OCI-LY1 (cell line): ENCODE measurements at regions not wholly inside any gene's neighbourhood (a gene's known extent, or its start where the extent isn't known, plus 50 kb on each side); places are given as distances from the start of the nearest gene placed in this dataset.

Experiments used
- H2AFZ ChIP-seq: fragments of 200-600 bp; sonication (generic), shearing (Covaris generic); 2 replicates; pipeline ENCODE4 v1.6.0; 2014; ENCODE audit warnings: antibody characterized with exemption, mild to moderate bottlenecking, low read length
- H3F3A ChIP-seq: fragments of 200-600 bp; sonication (generic), shearing (Covaris generic); 2 replicates; pipeline ENCODE4 v1.6.0; 2014; ENCODE audit warnings: mild to moderate bottlenecking, antibody characterized with exemption, low read length, moderate library complexity; ENCODE audit not compliant: insufficient read depth
- H3K27ac ChIP-seq: fragments of 200-600 bp; sonication (generic); 2 replicates; pipeline ENCODE4 v1.5.1; 2014; ENCODE audit warnings: low read length, mixed run types, mild to moderate bottlenecking, low read depth; ENCODE audit not compliant: poor library complexity, severe bottlenecking
- H3K27me3 ChIP-seq: fragments of 200-600 bp; sonication (generic); 2 replicates; pipeline ENCODE4 v1.6.0; 2014; ENCODE audit warnings: antibody characterized with exemption, mild to moderate bottlenecking, low read length, moderate library complexity; ENCODE audit not compliant: insufficient read depth
- H3K36me3 ChIP-seq: fragments of 200-600 bp; sonication (generic); 2 replicates; pipeline ENCODE4 v1.6.1; 2014; ENCODE audit warnings: mild to moderate bottlenecking, antibody characterized with exemption, low read length, moderate library complexity, mixed read lengths; ENCODE audit not compliant: insufficient read depth
- H3K4me1 ChIP-seq: fragments of 200-600 bp; sonication (generic); 2 replicates; pipeline ENCODE4 v1.5.1; 2014; ENCODE audit warnings: mild to moderate bottlenecking, low read length, moderate library complexity; ENCODE audit not compliant: insufficient read depth, severe bottlenecking
- H3K4me2 ChIP-seq: fragments of 200-600 bp; sonication (generic), shearing (Covaris generic); 2 replicates; pipeline ENCODE4 v1.6.1; 2014; ENCODE audit warnings: low read length
- H3K4me3 ChIP-seq: fragments of 200-600 bp; sonication (generic); 2 replicates; pipeline ENCODE4 v1.5.1; 2014; ENCODE audit warnings: low read length, low read depth, mild to moderate bottlenecking, mixed read lengths; ENCODE audit not compliant: poor library complexity, severe bottlenecking
- H3K79me2 ChIP-seq: fragments of 200-600 bp; shearing (Covaris generic); 2 replicates; pipeline ENCODE4 v1.6.1; 2016; ENCODE audit warnings: mixed run types, low read length, mixed read lengths; ENCODE audit not compliant: insufficient read depth
- H3K9ac ChIP-seq: fragments of 200-600 bp; sonication (generic), shearing (Covaris generic); 2 replicates; pipeline ENCODE4 v1.6.1; 2014; ENCODE audit warnings: mild to moderate bottlenecking, low read length, mixed read lengths
- H3K9me2 ChIP-seq: fragments of 200-600 bp; sonication (generic), shearing (Covaris generic); 2 replicates; pipeline ENCODE4 v1.6.1; 2014; ENCODE audit warnings: low read depth, mild to moderate bottlenecking, low read length, mixed read lengths
- H3K9me3 ChIP-seq: fragments of 200-600 bp; shearing (Covaris generic); 2 replicates; pipeline ENCODE4 v1.6.1; 2014; ENCODE audit warnings: low read length, mixed read lengths
- H4K20me1 ChIP-seq: fragments of 200-600 bp; sonication (generic), shearing (Covaris generic); 2 replicates; pipeline ENCODE4 v1.6.0; 2016; ENCODE audit warnings: mild to moderate bottlenecking, low read length; ENCODE audit not compliant: insufficient read depth
- EZH2 ChIP-seq: fragments of 200-600 bp; sonication (generic), shearing (Covaris generic); IDR thresholded peaks from 2 replicates; pipeline ENCODE4 v1.8.0; 2017; ENCODE audit warnings: borderline replicate concordance, mixed run types, mild to moderate bottlenecking, antibody characterized with exemption, low read length, moderate library complexity, mixed read lengths
- TF ChIP-seq, protein P1 (sequence below): fragments of 200-600 bp; sonication (generic), shearing (Covaris generic); IDR thresholded peaks from 2 replicates; pipeline ENCODE4 v1.5.1; 2017; ENCODE audit warnings: mild to moderate bottlenecking, antibody characterized with exemption, low read length, moderate library complexity, mixed read lengths

GRCh38 chr2:52884761-52885352, 882.7 kb upstream of the CHAC2 start:
- Histone ChIP-seq H2AFZ (no peak overlapping the region), H3K9ac (no peak overlapping the region), H3K27me3 (no peaks in the 10 kb centered on the region), H3K4me1 (no peaks in the 10 kb centered on the region), H3K79me2 (no peaks in the 10 kb centered on the region), H3K27ac (no peak overlapping the region), H3K4me3 (no peak overlapping the region), H4K20me1 (no peaks in the 10 kb centered on the region), H3K9me2 (no peaks in the 10 kb centered on the region), H3K36me3 (no peaks in the 10 kb centered on the region), H3K4me2 (no peak overlapping the region), H3K9me3 (no peaks in the 10 kb centered on the region), H3F3A (no peaks in the 10 kb centered on the region)
- TF ChIP-seq, protein P1, sequence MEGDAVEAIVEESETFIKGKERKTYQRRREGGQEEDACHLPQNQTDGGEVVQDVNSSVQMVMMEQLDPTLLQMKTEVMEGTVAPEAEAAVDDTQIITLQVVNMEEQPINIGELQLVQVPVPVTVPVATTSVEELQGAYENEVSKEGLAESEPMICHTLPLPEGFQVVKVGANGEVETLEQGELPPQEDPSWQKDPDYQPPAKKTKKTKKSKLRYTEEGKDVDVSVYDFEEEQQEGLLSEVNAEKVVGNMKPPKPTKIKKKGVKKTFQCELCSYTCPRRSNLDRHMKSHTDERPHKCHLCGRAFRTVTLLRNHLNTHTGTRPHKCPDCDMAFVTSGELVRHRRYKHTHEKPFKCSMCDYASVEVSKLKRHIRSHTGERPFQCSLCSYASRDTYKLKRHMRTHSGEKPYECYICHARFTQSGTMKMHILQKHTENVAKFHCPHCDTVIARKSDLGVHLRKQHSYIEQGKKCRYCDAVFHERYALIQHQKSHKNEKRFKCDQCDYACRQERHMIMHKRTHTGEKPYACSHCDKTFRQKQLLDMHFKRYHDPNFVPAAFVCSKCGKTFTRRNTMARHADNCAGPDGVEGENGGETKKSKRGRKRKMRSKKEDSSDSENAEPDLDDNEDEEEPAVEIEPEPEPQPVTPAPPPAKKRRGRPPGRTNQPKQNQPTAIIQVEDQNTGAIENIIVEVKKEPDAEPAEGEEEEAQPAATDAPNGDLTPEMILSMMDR: no peak
- TF ChIP-seq EZH2: no peak

GRCh38 chr2:52882974-52883373, 884.6 kb upstream of the CHAC2 start:
- Histone ChIP-seq H3K9ac (no peak overlapping the region), H3K4me3 (no peak overlapping the region), H3K9me3 (no peaks in the 10 kb centered on the region), H3K79me2 (no peaks in the 10 kb centered on the region), H3K4me2 (no peak overlapping the region), H3K36me3 (no peaks in the 10 kb centered on the region), H3K27ac (no peak overlapping the region), H3K4me1 (no peaks in the 10 kb centered on the region), H2AFZ (no peak overlapping the region), H3K9me2 (no peaks in the 10 kb centered on the region), H3F3A (no peaks in the 10 kb centered on the region), H3K27me3 (no peaks in the 10 kb centered on the region), H4K20me1 (no peaks in the 10 kb centered on the region)
- TF ChIP-seq, protein P1: no peak
- no peak for TF ChIP-seq EZH2

- TF ChIP-seq, protein P1: no peak
- no peak overlapping the region for H2AFZ ChIP-seq
- no peak overlapping the region for H3K4me2 ChIP-seq
- no peak overlapping the region for H3K27ac ChIP-seq
- no peaks in the 10 kb centered on the region for H3K27me3 ChIP-seq
- no peaks in the 10 kb centered on the region for H4K20me1 ChIP-seq
- no peaks in the 10 kb centered on the region for H3K36me3 ChIP-seq
- H3K4me3 ChIP-seq: no peak overlapping the region
- H3K79me2 ChIP-seq: no peaks in the 10 kb centered on the region
- H3K9me3 ChIP-seq: no peaks in the 10 kb centered on the region
- no peaks in the 10 kb centered on the region for H3F3A ChIP-seq
- H3K9ac ChIP-seq: no peak overlapping the region
- no peaks in the 10 kb centered on the region for H3K9me2 ChIP-seq
- H3K4me1 ChIP-seq: no peaks in the 10 kb centered on the region
These were observed 886.0 kb upstream of the CHAC2 start for GRCh38 chr2:52881606-52882005.
